SK-N-SH (cell line): ENCODE measurements at regions not wholly inside any gene's neighbourhood (a gene's known extent, or its start where the extent isn't known, plus 50 kb on each side); places are given as distances from the start of the nearest gene placed in this dataset.
A peak's percentile ranks its signal among the peaks of the same experiment; 100 is the strongest.

Source experiments
- CTCF ChIA-PET: fragments of 300-600, 350-600 bp; formaldehyde crosslinking; extraction: SDS; loops from one replicate; lab custom pipeline; 2021; lab: Yijun Ruan, JAX
- POLR2A ChIA-PET: fragments of 350-600 bp; sonication (Branson Sonifier 250); formaldehyde crosslinking; extraction: SDS; loops from one replicate; lab custom pipeline; 2020; ENCODE audit warnings: antibody characterized with exemption, inconsistent platforms; lab: Yijun Ruan, JAX
- DNase-seq: peaks from one replicate; pipeline ENCODE4 v3.0.0; 2012
- H2AFZ ChIP-seq: fragments of 200-600 bp; sonication (generic); 2 replicates; pipeline ENCODE4 v1.8.1; 2016; ENCODE audit warnings: antibody characterized with exemption, mild to moderate bottlenecking, low read depth
- H3F3A ChIP-seq: fragments of 200-600 bp; sonication (generic); replicated peaks from 2 replicates; pipeline ENCODE3; 2016; ENCODE audit warnings: antibody characterized with exemption, mild to moderate bottlenecking; ENCODE audit not compliant: insufficient read depth
- H3K27ac ChIP-seq, 2 experiments: fragments of 200-500 bp in 1 of 2; fragments of 200-600 bp in 1 of 2; sonication (Bioruptor generic) in 1 of 2; sonication (generic), shearing (Covaris generic) in 1 of 2; 2 replicates each; pipeline versions ENCODE4 v1.5.1 to v1.6.1; 2014 to 2016; ENCODE audit warnings: low read depth in 2 of 2, inconsistent platforms in 1 of 2, low read length in 1 of 2, mild to moderate bottlenecking in 1 of 2, mixed read lengths in 1 of 2
- H3K27me3 ChIP-seq: fragments of 200-600 bp; sonication (generic), shearing (Covaris generic); 2 replicates; pipeline ENCODE4 v1.6.1; 2016; ENCODE audit warnings: mixed run types; ENCODE audit not compliant: insufficient read depth
- H3K36me3 ChIP-seq, 2 experiments: fragments of 200-500 bp in 1 of 2; fragments of 200-600 bp in 1 of 2; sonication (Bioruptor generic) in 1 of 2; sonication (generic) in 1 of 2; replicated peaks in 1 of 2; 2 replicates each; pipeline versions ENCODE3 to v1.5.1; 2014 to 2016; ENCODE audit warnings: low read length in 1 of 2, mild to moderate bottlenecking in 1 of 2; ENCODE audit not compliant: insufficient read depth in 2 of 2, control insufficient read depth in 1 of 2
- H3K4me1 ChIP-seq, 2 experiments: fragments of 200-500 bp in 1 of 2; fragments of 200-600 bp in 1 of 2; sonication (Bioruptor generic) in 1 of 2; sonication (generic), shearing (Covaris generic) in 1 of 2; 2 replicates each; pipeline versions ENCODE4 v1.5.1 to v1.6.1; 2014 to 2016; ENCODE audit warnings: low read depth in 1 of 2, low read length in 1 of 2, mixed run types in 1 of 2; ENCODE audit not compliant: insufficient read depth in 2 of 2, control insufficient read depth in 1 of 2
- H3K4me2 ChIP-seq: fragments of 200-600 bp; sonication (generic), shearing (Covaris generic); 2 replicates; pipeline ENCODE4 v1.6.1; 2017; ENCODE audit warnings: mixed run types
- H3K4me3 ChIP-seq, 2 experiments: fragments of 200-500 bp in 1 of 2; fragments of 200-600 bp in 1 of 2; sonication (Bioruptor generic) in 1 of 2; sonication (generic), shearing (Covaris generic) in 1 of 2; 2 replicates each; pipeline versions ENCODE4 v1.5.1 to v1.8.1; 2014 to 2016; ENCODE audit warnings: low read depth in 2 of 2, inconsistent platforms in 1 of 2, low read length in 1 of 2, mild to moderate bottlenecking in 1 of 2, mixed read lengths in 1 of 2, moderate library complexity in 1 of 2
- H3K79me2 ChIP-seq: fragments of 200-600 bp; sonication (generic); 2 replicates; pipeline ENCODE4 v1.8.1; 2017; ENCODE audit warnings: mild to moderate bottlenecking; ENCODE audit not compliant: insufficient read depth
- H3K9ac ChIP-seq: fragments of 200-600 bp; sonication (generic); 2 replicates; pipeline ENCODE4 v1.6.1; 2017; ENCODE audit warnings: mixed run types
- H3K9me2 ChIP-seq: fragments of 200-600 bp; sonication (generic); 2 replicates; pipeline ENCODE4 v1.6.1; 2017; ENCODE audit warnings: mixed run types
- H3K9me3 ChIP-seq: fragments of 200-600 bp; sonication (generic); 2 replicates; pipeline ENCODE4 v1.6.1; 2017; ENCODE audit warnings: mixed run types, mild to moderate bottlenecking, moderate library complexity
- H4K20me1 ChIP-seq: fragments of 200-600 bp; sonication (generic); 2 replicates; pipeline ENCODE4 v1.6.1; 2017; ENCODE audit warnings: mild to moderate bottlenecking, mixed run types; ENCODE audit not compliant: insufficient read depth
- CHD2 ChIP-seq: fragments of 150-350 bp; IDR thresholded peaks from 2 replicates; pipeline ENCODE4 v1.6.1; 2018; ENCODE audit warnings: low read length; ENCODE audit not compliant: partially characterized antibody
- ELF1 ChIP-seq: IDR thresholded peaks from 2 replicates; pipeline ENCODE4 v1.4.0; 2012
- EP300 ChIP-seq, 2 experiments: IDR thresholded peaks; 2 replicates each; pipeline versions ENCODE4 v1.4.0 to v1.6.1; 2012; ENCODE audit warnings: borderline replicate concordance in 1 of 2, low read depth in 1 of 2, low read length in 1 of 2
- GABPA ChIP-seq: IDR thresholded peaks from 2 replicates; pipeline ENCODE4 v1.4.0; 2012; ENCODE audit warnings: low read depth, mild to moderate bottlenecking
- MEF2A ChIP-seq: IDR thresholded peaks from 2 replicates; pipeline ENCODE4 v1.4.0; 2012; ENCODE audit warnings: low read depth, borderline replicate concordance
- MXI1 ChIP-seq: IDR thresholded peaks from 2 replicates; pipeline ENCODE4 v1.6.1; 2012; ENCODE audit warnings: mild to moderate bottlenecking, low read depth, low read length, improper control_type of control experiment
- NFIC ChIP-seq: IDR thresholded peaks from 2 replicates; pipeline ENCODE4 v1.4.0; 2012; ENCODE audit warnings: borderline replicate concordance
- RAD21 ChIP-seq: IDR thresholded peaks from 2 replicates; pipeline ENCODE4 v1.6.1; 2012; ENCODE audit warnings: mild to moderate bottlenecking, low read length
- SMC3 ChIP-seq: IDR thresholded peaks from 2 replicates; pipeline ENCODE4 v1.6.1; 2012; ENCODE audit warnings: low read depth, low read length, improper control_type of control experiment
- TEAD4 ChIP-seq: IDR thresholded peaks from 2 replicates; pipeline ENCODE4 v1.4.0; 2012; ENCODE audit warnings: mild to moderate bottlenecking, borderline replicate concordance; ENCODE audit not compliant: insufficient read depth
- YY1 ChIP-seq: IDR thresholded peaks from 2 replicates; pipeline ENCODE4 v1.4.0; 2012; ENCODE audit warnings: low read depth, mild to moderate bottlenecking
- WGBS: methylation state at CpG from one replicate; pipeline ENCODE4 v1.1.6; 2017; ENCODE audit warnings: low lambda C conversion rate; 5-methylcytosine and 5-hydroxymethylcytosine counted together
- TF ChIP-seq, protein P1 (sequence below): IDR thresholded peaks from 2 replicates; pipeline ENCODE4; 2012
- TF ChIP-seq, protein P2 (sequence below): fragments of 200-600 bp; sonication (generic); IDR thresholded peaks from 2 replicates; pipeline ENCODE4 v1.6.1; 2017; ENCODE audit warnings: antibody characterized with exemption, mild to moderate bottlenecking, moderate library complexity
- TF ChIP-seq, protein P3 (sequence below): IDR thresholded peaks from 2 replicates; pipeline ENCODE4 v1.6.1; 2012; ENCODE audit warnings: mild to moderate bottlenecking, low read depth, low read length, moderate library complexity

DNA sequence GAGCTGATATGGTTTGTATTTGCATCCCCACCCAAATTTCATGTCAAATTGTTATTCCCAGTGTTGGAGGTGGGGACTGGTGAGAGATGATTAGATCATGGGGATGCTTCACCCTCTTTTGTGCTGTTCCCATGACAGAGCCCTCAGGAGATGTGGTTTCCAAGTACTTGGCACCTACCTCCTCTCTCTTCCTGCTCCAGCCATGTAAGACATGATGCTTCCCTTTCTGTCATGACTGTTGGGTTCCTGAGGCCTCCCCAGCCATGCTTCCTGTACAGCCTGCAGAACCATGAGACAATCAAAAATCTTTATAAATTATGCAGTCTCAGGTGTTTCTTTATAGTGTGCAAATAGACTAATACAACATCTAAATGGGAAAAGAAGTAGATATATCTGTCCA lies 754.5 kb downstream of the TMEM121 start (continued):
- TF ChIP-seq ELF1 = no peak
- TF ChIP-seq YY1 = no peak
- no peak for TF ChIP-seq CHD2
- TF ChIP-seq, all 33 proteins: peak for 0

DNA sequence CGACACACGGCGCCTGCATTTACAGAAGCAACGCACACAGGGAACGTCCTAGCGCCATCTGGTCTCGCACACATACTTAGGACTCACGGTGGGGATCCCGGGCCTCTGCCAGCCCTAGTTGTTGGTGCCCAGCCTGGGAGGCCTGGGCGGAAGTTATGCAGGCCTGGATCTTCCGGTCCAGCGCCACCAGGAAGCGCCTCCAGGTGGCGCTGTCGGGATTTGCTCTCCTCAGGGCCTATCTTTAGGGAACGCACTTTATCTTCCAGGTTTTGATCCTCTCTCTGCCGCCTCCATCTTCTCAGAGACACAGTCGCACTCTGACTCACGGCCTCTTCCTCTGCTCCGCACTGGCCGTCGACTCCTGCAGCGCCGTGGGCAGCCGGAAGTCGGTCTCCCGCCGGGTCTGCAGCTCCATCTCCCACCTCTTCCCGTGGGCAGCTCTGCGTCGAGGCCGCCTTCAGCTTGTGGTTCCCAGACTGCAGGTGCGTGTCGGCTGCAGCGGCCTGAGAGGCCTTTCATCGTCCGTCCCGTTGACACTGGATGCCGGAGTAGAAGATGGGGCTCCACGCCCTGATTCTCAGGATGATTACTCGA lies 760.4 kb downstream of the TMEM121 start:
- WGBS = 36% methylated on average over 37 of the region's 41 CpGs
- peak overlapping the region; percentile 63; the same call in 1 of the 2 replicates for H2AFZ ChIP-seq
- H3K79me2 ChIP-seq = no peaks in the 10 kb centered on the region
- no peaks in the 10 kb centered on the region for H3K9me3 ChIP-seq
- TF ChIP-seq, protein P1, sequence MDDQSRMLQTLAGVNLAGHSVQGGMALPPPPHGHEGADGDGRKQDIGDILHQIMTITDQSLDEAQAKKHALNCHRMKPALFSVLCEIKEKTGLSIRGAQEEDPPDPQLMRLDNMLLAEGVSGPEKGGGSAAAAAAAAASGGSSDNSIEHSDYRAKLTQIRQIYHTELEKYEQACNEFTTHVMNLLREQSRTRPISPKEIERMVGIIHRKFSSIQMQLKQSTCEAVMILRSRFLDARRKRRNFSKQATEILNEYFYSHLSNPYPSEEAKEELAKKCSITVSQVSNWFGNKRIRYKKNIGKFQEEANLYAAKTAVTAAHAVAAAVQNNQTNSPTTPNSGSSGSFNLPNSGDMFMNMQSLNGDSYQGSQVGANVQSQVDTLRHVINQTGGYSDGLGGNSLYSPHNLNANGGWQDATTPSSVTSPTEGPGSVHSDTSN = no peak
- TF ChIP-seq GABPA (peak; percentile 50), SMC3 (peak; percentile 21; the same call in 1 of the 2 replicates), MXI1 (no peak), RAD21 (peak; percentile 32)
- TF ChIP-seq, protein P2, sequence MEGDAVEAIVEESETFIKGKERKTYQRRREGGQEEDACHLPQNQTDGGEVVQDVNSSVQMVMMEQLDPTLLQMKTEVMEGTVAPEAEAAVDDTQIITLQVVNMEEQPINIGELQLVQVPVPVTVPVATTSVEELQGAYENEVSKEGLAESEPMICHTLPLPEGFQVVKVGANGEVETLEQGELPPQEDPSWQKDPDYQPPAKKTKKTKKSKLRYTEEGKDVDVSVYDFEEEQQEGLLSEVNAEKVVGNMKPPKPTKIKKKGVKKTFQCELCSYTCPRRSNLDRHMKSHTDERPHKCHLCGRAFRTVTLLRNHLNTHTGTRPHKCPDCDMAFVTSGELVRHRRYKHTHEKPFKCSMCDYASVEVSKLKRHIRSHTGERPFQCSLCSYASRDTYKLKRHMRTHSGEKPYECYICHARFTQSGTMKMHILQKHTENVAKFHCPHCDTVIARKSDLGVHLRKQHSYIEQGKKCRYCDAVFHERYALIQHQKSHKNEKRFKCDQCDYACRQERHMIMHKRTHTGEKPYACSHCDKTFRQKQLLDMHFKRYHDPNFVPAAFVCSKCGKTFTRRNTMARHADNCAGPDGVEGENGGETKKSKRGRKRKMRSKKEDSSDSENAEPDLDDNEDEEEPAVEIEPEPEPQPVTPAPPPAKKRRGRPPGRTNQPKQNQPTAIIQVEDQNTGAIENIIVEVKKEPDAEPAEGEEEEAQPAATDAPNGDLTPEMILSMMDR = peak; percentile 63
- no peaks in the 10 kb centered on the region for H3K36me3 ChIP-seq
- CTCF ChIA-PET = interaction anchor here (0.7 to 4.3 kb wide), 6 partner anchors 10 to 568 kb away, joined by 3 to 25 read pairs (median 4); no protein-coding TSS in a partner anchor
- DNase-seq = peak; percentile 73
- no peaks in the 10 kb centered on the region for H3K9me2 ChIP-seq
- no peaks in the 10 kb centered on the region for H3F3A ChIP-seq
- POLR2A ChIA-PET = no interaction called here
- no peak overlapping the region for H3K4me2 ChIP-seq
- H3K9ac ChIP-seq = no peak overlapping the region
- H4K20me1 ChIP-seq = no peaks in the 10 kb centered on the region
- no peaks in the 10 kb centered on the region; a peak in 1 of 4 replicates for H3K4me1 ChIP-seq
- peaks cover 21% of the 10 kb centered on the region; the same call in 1 of the 2 replicates for H3K27me3 ChIP-seq
- H3K27ac ChIP-seq = no peak overlapping the region
- H3K4me3 ChIP-seq = no peak overlapping the region; a peak in 1 of 4 replicates

DNA sequence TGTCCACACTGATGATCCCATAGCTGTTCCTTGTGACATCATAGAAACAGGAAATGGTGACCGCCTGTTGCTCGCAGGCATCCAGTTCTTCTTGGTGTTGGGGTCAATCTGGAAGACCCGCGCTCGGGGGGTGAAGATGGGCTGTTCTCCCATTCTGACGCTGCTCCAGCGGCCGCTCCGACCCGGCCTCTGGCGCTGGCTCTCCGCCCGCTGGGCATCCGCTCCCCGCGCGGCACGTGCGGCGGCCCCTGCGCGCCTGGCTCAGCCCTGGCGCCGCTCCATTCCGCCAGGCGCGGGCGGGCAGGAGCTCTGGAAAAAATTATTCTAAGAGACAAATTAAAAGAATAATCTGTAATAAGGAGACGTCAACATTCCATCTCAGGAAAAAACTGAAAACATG lies 761.1 kb downstream of the TMEM121 start:
- no peak for TF ChIP-seq MEF2A
- TF ChIP-seq, protein P3, sequence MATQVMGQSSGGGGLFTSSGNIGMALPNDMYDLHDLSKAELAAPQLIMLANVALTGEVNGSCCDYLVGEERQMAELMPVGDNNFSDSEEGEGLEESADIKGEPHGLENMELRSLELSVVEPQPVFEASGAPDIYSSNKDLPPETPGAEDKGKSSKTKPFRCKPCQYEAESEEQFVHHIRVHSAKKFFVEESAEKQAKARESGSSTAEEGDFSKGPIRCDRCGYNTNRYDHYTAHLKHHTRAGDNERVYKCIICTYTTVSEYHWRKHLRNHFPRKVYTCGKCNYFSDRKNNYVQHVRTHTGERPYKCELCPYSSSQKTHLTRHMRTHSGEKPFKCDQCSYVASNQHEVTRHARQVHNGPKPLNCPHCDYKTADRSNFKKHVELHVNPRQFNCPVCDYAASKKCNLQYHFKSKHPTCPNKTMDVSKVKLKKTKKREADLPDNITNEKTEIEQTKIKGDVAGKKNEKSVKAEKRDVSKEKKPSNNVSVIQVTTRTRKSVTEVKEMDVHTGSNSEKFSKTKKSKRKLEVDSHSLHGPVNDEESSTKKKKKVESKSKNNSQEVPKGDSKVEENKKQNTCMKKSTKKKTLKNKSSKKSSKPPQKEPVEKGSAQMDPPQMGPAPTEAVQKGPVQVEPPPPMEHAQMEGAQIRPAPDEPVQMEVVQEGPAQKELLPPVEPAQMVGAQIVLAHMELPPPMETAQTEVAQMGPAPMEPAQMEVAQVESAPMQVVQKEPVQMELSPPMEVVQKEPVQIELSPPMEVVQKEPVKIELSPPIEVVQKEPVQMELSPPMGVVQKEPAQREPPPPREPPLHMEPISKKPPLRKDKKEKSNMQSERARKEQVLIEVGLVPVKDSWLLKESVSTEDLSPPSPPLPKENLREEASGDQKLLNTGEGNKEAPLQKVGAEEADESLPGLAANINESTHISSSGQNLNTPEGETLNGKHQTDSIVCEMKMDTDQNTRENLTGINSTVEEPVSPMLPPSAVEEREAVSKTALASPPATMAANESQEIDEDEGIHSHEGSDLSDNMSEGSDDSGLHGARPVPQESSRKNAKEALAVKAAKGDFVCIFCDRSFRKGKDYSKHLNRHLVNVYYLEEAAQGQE = no peak
- no peak for TF ChIP-seq NFIC
- TF ChIP-seq TEAD4 = no peak
- no peak for TF ChIP-seq EP300 (IDR thresholded peaks at IDR 0.05; ENCODE audit: borderline replicate concordance in 1 of 2, low read depth in 1 of 2, low read length in 1 of 2)
- Histone ChIP-seq H3K9me3 (no peaks in the 10 kb centered on the region), H3K4me1 (no peaks in the 10 kb centered on the region; a peak in 1 of 4 replicates), H3K27me3 (peaks cover 21% of the 10 kb centered on the region; the same call in 1 of the 2 replicates), H3K36me3 (no peaks in the 10 kb centered on the region), H3K9me2 (no peaks in the 10 kb centered on the region), H3K4me2 (no peak overlapping the region; the same call in 1 of the 2 replicates), H2AFZ (peak overlapping the region; percentile 63; the same call in 1 of the 2 replicates), H3K27ac (no peak overlapping the region), H3K9ac (no peak overlapping the region), H4K20me1 (no peaks in the 10 kb centered on the region), H3F3A (no peaks in the 10 kb centered on the region), H3K4me3 (no peak overlapping the region), H3K79me2 (no peaks in the 10 kb centered on the region)
- whole genome bisulfite sequencing = 15% methylated on average over 19 of the region's 29 CpGs
- POLR2A ChIA-PET = no interaction called here
- DNase-seq = peak; percentile 57
- CTCF ChIA-PET = interaction anchor here (0.7 to 4.3 kb wide), 6 partner anchors 11 to 567 kb away, joined by 3 to 25 read pairs (median 4); no protein-coding TSS in a partner anchor
